GM19240 (cell line): ENCODE measurements at regions not wholly inside any gene's neighbourhood (a gene's known extent, or its start where the extent isn't known, plus 50 kb on each side); places are given as distances from the start of the nearest gene placed in this dataset.
"Not testable (repeated sequence)": the region's sequence is repeated elsewhere in the genome, so short reads cannot be mapped to it uniquely, and the experiment has no call there.

Experiments
- DNase-seq: peaks from one replicate; pipeline ENCODE4 v3.0.0; 2011; ENCODE audit warnings: low spot score; ENCODE audit not compliant: insufficient read length

- DNase-seq: no peak
These were observed 777.9 kb downstream of the FSCB start for GRCh38 chr14:43729143-43729542.

- no peak for DNase-seq
These were observed 800.2 kb downstream of the FSCB start for GRCh38 chr14:43706900-43707299.

DNA sequence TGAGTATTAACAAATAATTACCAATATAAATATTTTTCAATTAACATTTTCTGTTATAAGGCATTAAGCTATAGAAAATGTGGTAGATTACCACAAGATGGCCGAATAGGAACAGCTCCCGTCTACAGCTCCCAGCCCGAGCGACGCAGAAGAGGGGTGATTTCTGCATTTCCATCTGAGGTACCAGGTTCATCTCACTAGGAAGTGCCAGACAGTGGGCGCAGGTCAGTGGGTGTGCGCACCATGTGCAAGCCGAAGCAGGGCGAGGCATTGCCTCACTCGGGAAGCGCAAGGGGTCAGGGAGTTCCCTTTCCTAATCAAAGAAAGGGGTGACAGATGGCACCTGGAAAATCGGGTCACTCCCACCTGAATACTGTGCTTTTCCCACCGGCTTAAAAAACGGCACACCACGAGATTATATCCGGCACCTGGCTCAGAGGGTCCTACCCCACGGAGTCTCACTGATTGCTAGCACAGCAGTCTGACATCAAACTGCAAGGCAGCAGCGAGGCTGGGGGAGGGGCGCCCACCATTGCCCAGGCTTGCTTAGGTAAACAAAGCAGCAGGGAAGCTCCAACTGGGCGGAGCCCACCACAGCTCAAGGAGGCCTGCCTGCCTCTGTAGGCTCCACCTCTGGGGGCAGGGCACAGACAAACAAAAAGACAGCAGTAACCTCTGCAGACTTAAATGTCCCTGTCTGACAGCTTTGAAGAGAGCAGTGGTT, 808.4 kb downstream of the FSCB start:
- DNase-seq: not testable (repeated sequence)

DNA sequence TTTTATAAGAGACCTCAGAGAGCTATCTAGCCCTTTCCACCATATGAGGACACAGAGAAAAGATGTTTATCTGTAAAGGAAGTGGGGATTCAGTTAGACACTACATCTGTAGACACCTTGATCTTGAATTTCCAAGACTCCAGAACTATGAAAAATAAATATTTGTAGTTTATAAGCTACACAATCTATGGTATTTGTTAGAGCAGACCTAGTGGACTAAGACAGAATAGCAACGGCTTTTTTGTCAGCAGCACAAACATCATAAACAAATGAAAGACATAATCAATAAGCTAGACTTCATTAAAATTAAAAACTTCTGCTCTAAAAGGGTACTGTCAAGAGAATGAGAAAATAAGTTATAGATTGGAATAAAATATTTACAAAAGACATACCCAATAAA, 810.1 kb downstream of the FSCB start:
- no peak for DNase-seq

- no peak for DNase-seq
These were observed 814.4 kb downstream of the FSCB start for GRCh38 chr14:43692706-43693105.

DNA sequence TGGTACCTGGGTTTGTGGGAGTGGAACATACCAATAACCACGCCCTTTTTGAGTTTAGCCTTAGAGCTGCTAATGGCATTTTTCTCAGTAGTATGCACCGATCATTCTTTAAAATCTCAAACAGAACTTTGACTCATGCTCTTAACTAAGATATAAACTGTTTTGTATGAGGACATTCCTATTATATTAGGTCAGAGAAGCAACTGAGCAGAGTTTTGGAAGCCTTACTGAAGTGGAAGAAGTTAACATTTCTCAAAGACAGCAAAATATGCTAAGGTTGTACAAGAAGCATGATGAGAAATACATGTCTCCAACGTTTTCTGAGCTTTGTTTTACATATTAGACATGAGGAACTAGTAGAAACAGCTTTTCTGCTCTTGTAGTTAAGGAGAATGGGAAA, 819.2 kb downstream of the FSCB start:
- no peak for DNase-seq

GRCh38 chr14:43677581-43677980, 829.5 kb downstream of the FSCB start:
- no peak for DNase-seq

- no peak for DNase-seq
These were observed 832.8 kb downstream of the FSCB start for GRCh38 chr14:43674273-43674672.

- DNase-seq: no peak
These were observed 835.2 kb downstream of the FSCB start for GRCh38 chr14:43671716-43672485.

- no peak for DNase-seq
These were observed 837.7 kb downstream of the FSCB start for GRCh38 chr14:43669355-43669754.

GRCh38 chr14:43665570-43666267, 841.4 kb downstream of the FSCB start:
- DNase-seq: no peak

- DNase-seq: not testable (repeated sequence)
These were observed 851.9 kb downstream of the FSCB start for GRCh38 chr14:43655194-43655593.

DNA sequence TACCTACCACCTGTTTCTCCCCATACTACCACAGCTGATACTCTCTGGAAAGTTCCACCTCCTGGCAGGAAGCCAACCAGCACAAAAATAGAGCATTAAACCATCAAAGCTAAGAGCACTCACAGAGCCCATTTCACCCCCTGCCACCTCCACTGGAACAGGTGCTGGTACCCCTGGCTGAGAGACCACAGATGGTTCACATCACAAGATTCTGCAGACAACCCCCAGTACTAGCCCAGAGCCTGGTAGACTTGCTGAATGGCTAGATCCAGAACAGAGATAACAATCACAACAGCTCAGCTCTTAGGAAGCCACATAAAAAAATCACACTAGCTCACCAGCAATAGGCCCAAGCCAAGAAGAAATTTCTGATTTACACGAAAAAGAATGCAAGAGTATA, 855.2 kb downstream of the FSCB start:
- no peak for DNase-seq

DNA sequence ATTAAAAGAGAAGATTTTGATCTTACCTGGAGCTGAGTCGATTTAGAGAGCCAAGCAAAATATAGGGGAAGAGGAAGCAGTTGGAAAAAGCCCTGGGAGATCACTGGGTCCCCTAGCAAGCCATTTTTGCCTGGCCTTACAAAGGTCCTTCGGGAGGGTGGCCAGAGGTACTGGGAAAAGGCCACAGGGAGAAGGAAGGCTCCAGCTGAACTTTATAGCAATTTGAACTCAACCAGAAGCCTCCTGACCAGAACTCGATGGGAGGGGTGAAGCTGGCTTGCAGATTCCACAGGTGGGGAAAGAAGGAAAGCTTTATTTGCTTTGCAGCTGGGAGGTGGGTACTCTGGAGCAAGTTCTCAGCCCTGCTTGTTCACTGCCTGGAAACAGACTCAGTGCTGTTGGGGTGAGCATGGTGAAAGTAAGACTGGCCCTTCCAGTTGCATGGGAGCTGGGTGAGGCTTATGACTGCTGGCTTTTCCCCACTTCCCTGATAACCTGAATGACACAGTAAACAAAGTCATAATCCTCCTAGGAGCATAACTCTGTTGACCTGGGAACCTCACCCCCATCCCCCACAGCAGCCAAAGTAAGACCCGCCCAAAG, 855.8 kb downstream of the FSCB start:
- no peak for DNase-seq

DNA sequence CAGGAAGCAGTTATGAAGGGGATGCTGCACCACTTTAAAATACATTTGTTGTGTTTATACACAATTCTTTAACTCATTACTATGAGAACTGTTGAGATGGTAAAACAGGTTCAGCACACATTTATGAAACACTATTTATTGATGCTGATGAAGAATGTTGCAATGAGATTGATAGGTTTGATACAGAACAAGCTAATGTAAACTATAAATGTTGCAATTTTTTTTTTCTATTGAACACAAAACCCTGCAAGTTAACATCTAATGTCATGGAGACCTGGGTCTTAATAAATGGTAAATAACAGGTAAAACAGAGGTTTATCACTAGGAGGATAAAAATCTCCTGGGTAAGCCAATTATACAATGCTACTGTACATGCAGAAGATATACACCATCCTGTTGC, 857.6 kb downstream of the FSCB start:
- no peak for DNase-seq

DNA sequence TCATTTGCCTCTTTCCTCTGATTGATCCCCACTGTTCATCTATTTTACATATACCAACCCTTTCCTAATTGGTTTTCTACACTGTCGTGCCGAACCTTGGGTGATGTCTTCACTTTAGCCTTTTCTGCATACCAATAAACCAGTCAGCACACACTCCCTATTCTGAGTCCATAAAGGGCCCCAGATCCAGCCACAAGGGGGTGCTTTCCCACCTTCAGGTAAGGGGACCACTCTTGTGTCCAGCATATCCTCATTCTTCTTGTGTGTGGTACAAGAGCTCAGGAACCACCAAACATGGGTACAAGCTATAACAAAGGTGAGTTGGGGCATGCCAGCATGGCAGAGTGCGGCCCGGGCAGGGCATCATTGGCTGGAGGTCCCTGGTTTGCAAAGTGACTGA, 859.8 kb downstream of the FSCB start:
- DNase-seq: no peak

DNA sequence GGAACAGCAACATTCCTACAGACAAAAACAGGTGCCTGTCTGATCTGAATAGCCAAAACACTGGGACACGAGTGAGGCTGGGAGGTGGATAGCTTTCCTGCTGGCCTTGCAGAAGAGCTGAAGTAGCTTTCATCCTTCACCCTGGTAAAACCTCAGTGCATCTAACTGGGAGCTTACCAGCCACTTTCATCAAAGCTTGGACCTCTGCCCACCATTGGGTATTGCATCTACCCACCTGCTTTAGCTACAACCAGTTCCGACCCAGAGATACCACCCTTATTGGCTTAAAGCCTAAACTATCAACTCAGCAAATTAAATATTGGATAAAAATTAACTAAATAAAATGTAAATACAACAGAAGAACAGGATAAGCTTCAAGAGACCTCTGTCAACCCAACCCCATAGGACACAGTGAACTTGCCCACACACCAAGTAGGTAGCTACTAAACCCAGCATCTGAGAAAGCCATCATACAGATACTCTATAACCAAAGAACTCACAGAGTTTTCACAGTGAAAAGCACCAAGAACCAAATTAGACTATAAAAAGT, 866.3 kb downstream of the FSCB start:
- DNase-seq: no peak

DNA sequence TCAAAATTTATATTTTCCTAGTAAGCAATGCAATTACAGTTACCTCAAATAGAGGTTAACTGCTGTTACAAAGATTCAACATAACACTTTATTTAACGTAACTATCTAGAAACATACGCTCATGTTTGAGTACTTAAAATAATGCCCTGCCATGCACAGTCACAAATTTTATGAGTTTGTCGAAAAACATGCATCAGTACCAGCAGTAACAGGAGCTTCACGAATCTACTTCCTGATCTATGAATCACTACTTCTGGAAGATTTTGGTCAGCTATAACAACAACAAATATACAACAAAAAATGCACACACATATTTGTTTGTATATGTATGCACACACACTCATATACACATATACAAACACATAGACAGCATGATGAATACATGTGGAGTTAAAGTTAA, 881.8 kb downstream of the FSCB start:
- DNase-seq: no peak

DNA sequence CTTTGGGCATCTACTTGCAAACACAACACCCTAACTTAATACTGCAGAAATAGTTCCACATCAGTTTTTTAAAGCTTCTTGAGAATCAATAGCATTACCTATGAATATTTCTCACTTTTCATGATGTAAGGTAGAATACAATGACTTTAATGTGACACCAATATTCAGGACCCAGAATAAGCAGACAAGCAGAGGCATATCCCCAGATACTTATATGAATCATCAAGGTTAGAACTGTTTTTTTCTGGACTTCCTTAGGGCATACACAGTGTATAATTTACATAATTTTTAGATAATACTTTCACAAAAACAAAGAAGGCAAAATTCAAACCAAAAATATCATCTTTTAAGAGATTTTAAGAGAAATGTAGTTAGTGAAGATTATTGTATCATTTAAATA, 885.8 kb downstream of the FSCB start:
- no peak for DNase-seq

- no peak for DNase-seq
These were observed 911.8 kb downstream of the FSCB start for GRCh38 chr14:43595096-43595772.

DNA sequence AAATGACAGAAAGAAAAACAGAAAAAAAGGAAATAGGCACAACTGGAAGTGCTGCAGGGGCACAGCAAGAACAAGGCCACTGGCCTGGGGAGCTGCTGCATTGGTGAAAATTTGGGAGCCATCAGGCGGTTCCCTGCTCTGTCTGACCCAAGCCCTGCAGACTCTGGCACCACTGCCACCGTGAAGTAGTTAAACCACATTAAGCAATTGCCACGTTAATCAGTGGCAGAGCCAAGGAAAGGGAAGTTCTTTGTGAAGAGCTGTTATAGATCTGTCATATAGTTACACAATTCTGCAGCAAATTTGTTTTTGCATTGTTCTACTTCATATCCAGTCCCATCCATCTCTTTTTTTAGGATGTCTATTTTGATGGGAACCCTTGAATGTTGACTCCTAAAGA, 915.3 kb downstream of the FSCB start:
- no peak for DNase-seq
